Parathyroid adenoma (tissue), 2 donors: ENCODE measurements at regions not wholly inside any gene's neighbourhood (a gene's known extent, or its start where the extent isn't known, plus 50 kb on each side); places are given as distances from the start of the nearest gene placed in this dataset.

Experiments
- H2AFZ ChIP-seq: fragments of 300-600 bp; sonication (generic); one replicate; pipeline ENCODE4 v1.7.0; 2017; ENCODE audit warnings: antibody characterized with exemption, mild to moderate bottlenecking
- H3K27ac ChIP-seq: fragments of 300-600 bp; sonication (generic); one replicate; pipeline ENCODE4 v1.7.0; 2017
- H3K27me3 ChIP-seq: fragments of 300-600 bp; sonication (generic); one replicate; pipeline ENCODE4 v1.7.0; 2017; ENCODE audit warnings: low read length; ENCODE audit not compliant: control insufficient read depth, insufficient read depth
- H3K36me3 ChIP-seq: fragments of 300-600 bp; sonication (generic); one replicate; pipeline ENCODE4 v1.7.0; 2017; ENCODE audit warnings: low read length; ENCODE audit not compliant: control insufficient read depth, insufficient read depth
- H3K4me1 ChIP-seq: fragments of 300-600 bp; sonication (generic); one replicate; pipeline ENCODE4 v1.7.0; 2017; ENCODE audit warnings: control low read depth
- H3K4me2 ChIP-seq: fragments of 300-600 bp; sonication (generic); one replicate; pipeline ENCODE4 v1.7.0; 2017; ENCODE audit warnings: low read length
- H3K4me3 ChIP-seq: fragments of 300-600 bp; sonication (generic); one replicate; pipeline ENCODE4 v1.7.0; 2017; ENCODE audit warnings: low read depth, low read length
- H3K79me2 ChIP-seq: fragments of 300-600 bp; sonication (generic); one replicate; pipeline ENCODE4 v1.7.0; 2017; ENCODE audit warnings: control low read depth
- H3K9ac ChIP-seq: fragments of 300-600 bp; sonication (generic); one replicate; pipeline ENCODE4 v1.7.0; 2017; ENCODE audit warnings: mild to moderate bottlenecking
- H3K9me3 ChIP-seq: fragments of 300-600 bp; sonication (generic); one replicate; pipeline ENCODE4 v1.7.0; 2017; ENCODE audit warnings: low read length; ENCODE audit not compliant: control insufficient read depth
- TF ChIP-seq, protein P1 (sequence below): fragments of 300-600 bp; sonication (generic); IDR thresholded peaks from one replicate; pipeline ENCODE4 v1.7.0; 2017; ENCODE audit warnings: antibody characterized with exemption, mild to moderate bottlenecking
- donor health status: primary hyperparathyroidism.

DNA sequence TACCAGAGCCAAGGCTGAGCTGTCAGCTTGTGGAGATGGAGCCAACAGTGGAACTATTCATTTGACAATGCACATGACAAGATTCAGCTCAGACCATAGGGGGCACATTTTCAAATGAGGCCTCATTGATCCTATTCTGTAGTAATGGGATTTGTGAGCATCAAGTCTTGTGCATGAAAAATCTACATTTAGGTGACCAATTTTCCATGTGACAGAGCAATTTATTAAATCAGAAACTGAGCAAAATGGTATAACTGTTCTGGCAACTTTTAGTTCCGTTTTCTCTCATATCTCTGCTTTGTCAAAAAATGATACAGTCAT lies 108.5 kb upstream of the PCDH18 start:
- H3K9ac ChIP-seq = no peak overlapping the region
- H3K27ac ChIP-seq = no peak overlapping the region
- H3K4me3 ChIP-seq = no peak overlapping the region
- H3K79me2 ChIP-seq = no peaks in the 10 kb centered on the region
- H3K9me3 ChIP-seq = no peaks in the 10 kb centered on the region
- no peak overlapping the region for H2AFZ ChIP-seq
- no peak overlapping the region for H3K4me2 ChIP-seq
- no peaks in the 10 kb centered on the region for H3K36me3 ChIP-seq
- TF ChIP-seq, protein P1, sequence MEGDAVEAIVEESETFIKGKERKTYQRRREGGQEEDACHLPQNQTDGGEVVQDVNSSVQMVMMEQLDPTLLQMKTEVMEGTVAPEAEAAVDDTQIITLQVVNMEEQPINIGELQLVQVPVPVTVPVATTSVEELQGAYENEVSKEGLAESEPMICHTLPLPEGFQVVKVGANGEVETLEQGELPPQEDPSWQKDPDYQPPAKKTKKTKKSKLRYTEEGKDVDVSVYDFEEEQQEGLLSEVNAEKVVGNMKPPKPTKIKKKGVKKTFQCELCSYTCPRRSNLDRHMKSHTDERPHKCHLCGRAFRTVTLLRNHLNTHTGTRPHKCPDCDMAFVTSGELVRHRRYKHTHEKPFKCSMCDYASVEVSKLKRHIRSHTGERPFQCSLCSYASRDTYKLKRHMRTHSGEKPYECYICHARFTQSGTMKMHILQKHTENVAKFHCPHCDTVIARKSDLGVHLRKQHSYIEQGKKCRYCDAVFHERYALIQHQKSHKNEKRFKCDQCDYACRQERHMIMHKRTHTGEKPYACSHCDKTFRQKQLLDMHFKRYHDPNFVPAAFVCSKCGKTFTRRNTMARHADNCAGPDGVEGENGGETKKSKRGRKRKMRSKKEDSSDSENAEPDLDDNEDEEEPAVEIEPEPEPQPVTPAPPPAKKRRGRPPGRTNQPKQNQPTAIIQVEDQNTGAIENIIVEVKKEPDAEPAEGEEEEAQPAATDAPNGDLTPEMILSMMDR = no peak
- no peaks in the 10 kb centered on the region for H3K4me1 ChIP-seq
- H3K27me3 ChIP-seq = no peaks in the 10 kb centered on the region

DNA sequence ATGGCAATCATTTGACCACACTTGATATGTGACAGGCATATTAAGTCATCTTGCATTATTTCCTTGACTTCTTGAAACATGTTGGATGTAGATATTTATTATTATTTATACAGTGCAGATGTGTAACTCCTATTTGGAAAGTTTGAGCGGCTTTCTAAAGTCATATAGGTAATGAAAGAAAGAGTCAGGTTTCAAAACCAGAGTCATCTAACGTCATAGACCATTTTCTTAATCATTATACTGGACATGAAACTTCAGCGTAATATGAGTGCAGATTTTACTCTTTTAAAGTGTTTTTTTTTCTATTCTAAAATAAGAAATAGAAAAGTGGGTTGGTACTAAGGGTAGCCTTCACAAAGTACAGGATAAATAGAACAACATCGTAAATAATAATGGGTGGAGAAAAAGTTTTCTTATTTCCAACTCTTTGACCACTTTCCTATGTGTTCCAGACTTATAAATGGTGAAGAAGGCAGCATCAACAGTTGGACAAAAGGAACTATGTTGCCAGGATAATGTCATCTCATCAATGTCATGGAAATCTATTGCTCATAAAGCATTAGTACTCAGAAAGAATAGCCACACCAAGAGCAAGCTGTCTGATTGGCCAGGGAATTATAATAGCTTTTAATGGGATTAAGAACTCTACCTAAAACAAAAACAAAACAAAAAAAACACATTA lies 108.0 kb upstream of the PCDH18 start:
- Histone ChIP-seq H3K4me3 (no peak overlapping the region), H3K9me3 (no peaks in the 10 kb centered on the region), H3K27me3 (no peaks in the 10 kb centered on the region), H3K79me2 (no peaks in the 10 kb centered on the region), H3K4me1 (no peaks in the 10 kb centered on the region), H2AFZ (no peak overlapping the region), H3K36me3 (no peaks in the 10 kb centered on the region), H3K27ac (no peak overlapping the region), H3K9ac (no peak overlapping the region), H3K4me2 (no peak overlapping the region)
- TF ChIP-seq, protein P1 = no peak

DNA sequence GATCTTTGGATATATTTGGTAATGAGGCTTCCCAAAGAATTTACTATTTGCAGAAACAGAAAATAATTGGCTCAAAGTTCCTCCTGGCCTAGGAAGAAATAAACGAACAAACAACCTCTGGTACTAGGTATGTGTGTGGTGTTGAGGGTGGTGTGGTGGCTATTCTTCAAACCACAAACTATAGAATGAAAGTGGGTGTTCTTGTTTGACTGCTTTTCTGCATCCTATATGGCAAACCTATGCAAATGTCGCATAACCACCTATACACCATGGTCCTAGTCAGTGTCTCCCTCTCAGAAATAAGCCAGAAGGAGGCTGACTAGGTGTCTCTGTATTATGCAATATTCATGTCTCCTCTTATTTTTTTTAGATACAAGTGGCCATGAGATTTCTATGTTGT lies 106.6 kb upstream of the PCDH18 start:
- Histone ChIP-seq H3K9me3 (no peaks in the 10 kb centered on the region), H3K9ac (no peak overlapping the region), H3K27ac (no peak overlapping the region), H3K79me2 (no peaks in the 10 kb centered on the region), H3K27me3 (no peaks in the 10 kb centered on the region), H3K4me2 (no peak overlapping the region), H3K36me3 (no peaks in the 10 kb centered on the region), H2AFZ (no peak overlapping the region), H3K4me1 (no peaks in the 10 kb centered on the region), H3K4me3 (no peak overlapping the region)
- TF ChIP-seq, protein P1 = no peak

DNA sequence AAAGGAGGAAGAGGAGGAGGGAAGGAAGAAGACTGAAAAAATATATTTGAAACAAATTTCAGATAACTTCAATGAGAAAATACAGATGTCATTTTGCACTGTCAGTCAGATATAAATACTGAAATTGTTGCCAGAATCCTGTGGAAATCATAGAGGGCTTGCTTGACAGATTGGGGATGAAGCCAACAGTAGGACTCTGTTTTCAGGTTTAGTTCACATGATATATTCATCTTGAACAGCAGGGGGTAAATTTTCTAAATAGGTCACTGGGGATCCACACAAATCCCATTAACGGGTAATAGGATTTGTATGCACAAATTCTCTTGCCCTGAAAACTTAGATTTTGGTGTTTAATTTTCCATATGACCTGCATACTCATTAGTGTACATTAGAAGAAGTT lies 103.3 kb upstream of the PCDH18 start:
- H3K27ac ChIP-seq = no peak overlapping the region
- H3K27me3 ChIP-seq = no peaks in the 10 kb centered on the region
- H3K4me2 ChIP-seq = no peak overlapping the region
- no peak overlapping the region for H3K4me3 ChIP-seq
- no peaks in the 10 kb centered on the region for H3K9me3 ChIP-seq
- TF ChIP-seq, protein P1 = no peak
- no peaks in the 10 kb centered on the region for H3K79me2 ChIP-seq
- H3K4me1 ChIP-seq = no peaks in the 10 kb centered on the region
- H3K9ac ChIP-seq = no peak overlapping the region
- no peak overlapping the region for H2AFZ ChIP-seq
- H3K36me3 ChIP-seq = no peaks in the 10 kb centered on the region

DNA sequence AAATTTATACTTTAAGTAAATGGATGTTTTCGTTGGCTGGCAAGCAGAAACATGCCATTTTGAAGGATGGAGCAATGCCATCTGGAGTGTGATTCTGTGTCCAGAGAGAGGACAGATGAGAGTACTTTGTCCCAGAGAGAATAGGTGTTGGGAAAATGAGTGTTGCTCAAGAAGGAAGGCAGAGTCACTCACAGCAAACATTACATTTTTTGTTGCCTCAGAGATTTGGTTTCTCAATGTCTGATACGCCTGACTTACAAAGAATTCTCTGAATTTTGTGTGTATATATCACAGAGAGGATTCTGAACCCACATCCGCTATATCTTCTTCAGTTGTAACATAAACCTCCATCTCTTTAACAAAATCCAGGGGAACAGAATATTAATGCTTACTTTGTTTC lies 102.8 kb upstream of the PCDH18 start:
- H3K27me3 ChIP-seq = no peaks in the 10 kb centered on the region
- no peak overlapping the region for H3K4me2 ChIP-seq
- H3K36me3 ChIP-seq = no peaks in the 10 kb centered on the region
- H3K4me3 ChIP-seq = no peak overlapping the region
- TF ChIP-seq, protein P1 = no peak
- no peaks in the 10 kb centered on the region for H3K4me1 ChIP-seq
- H2AFZ ChIP-seq = no peak overlapping the region
- H3K27ac ChIP-seq = no peak overlapping the region
- H3K9me3 ChIP-seq = no peaks in the 10 kb centered on the region
- no peak overlapping the region for H3K9ac ChIP-seq
- H3K79me2 ChIP-seq = no peaks in the 10 kb centered on the region
